ENCODE measurements at regions not wholly inside any gene's neighbourhood (a gene's known extent, or its start where the extent isn't known, plus 50 kb on each side); places are given as distances from the start of the nearest gene placed in this dataset.

GRCh38 chr2:42876326-42876751, 84.0 kb upstream of the HAAO start:
- no peak for TF ChIP-seq POLR2AphosphoS5 (IDR thresholded peaks at IDR 0.05; ENCODE audit: insufficient read depth, low read depth, low read length)
- no peak for TF ChIP-seq MAX (IDR thresholded peaks at IDR 0.05; ENCODE audit: insufficient read depth, insufficient read length)
- TF ChIP-seq CTCF (IDR thresholded peaks at IDR 0.05; ENCODE audit: extremely low read depth in 1 of 2, insufficient read depth in 1 of 2, low read depth in 1 of 2, low read length in 2 of 2), result no peak
- no peak for TF ChIP-seq GATA2 (IDR thresholded peaks at IDR 0.05; ENCODE audit: insufficient read depth, insufficient read length, low read depth, low read length)
- no peak for TF ChIP-seq FOS (IDR thresholded peaks at IDR 0.05; ENCODE audit: borderline replicate concordance, insufficient read depth, low read length)
- no peak for TF ChIP-seq EZH2 (IDR thresholded peaks at IDR 0.05; ENCODE audit: borderline replicate concordance, low read depth, low read length, severe bottlenecking)
- no peak for TF ChIP-seq POLR2A (IDR thresholded peaks at IDR 0.05; ENCODE audit: low read depth, low read length)
- TF ChIP-seq JUN (IDR thresholded peaks at IDR 0.05; ENCODE audit: borderline replicate concordance, insufficient read depth, insufficient read length, low read depth), result no peak
- TF ChIP-seq MYC (IDR thresholded peaks at IDR 0.05; ENCODE audit: low read depth, low read length), result no peak
- no peaks in the 10 kb centered on the region for H3K9me1 ChIP-seq (replicated peaks; ENCODE audit: control insufficient read depth, extremely low read depth, insufficient read depth, low read length)
- no peak overlapping the region for H3K4me3 ChIP-seq (replicated peaks in 1 of 3; ENCODE audit: insufficient read depth in 1 of 3, low read depth in 1 of 3, low read length in 3 of 3)
- H3K79me2 ChIP-seq (ENCODE audit: control insufficient read depth, insufficient read depth, low read length), result no peaks in the 10 kb centered on the region
- no peaks in the 10 kb centered on the region for H3K36me3 ChIP-seq (ENCODE audit: control insufficient read depth in 2 of 2, extremely low read depth in 1 of 2, insufficient read depth in 2 of 2, low read length in 2 of 2)
- FAIRE-seq (no peak), DNase-seq (ENCODE audit: low read depth, low spot score) (no peak)
- no peak overlapping the region for H2AFZ ChIP-seq (ENCODE audit: low read depth, low read length)
- BruUV-seq (replicated peaks), result no TSS peak
- no peaks in the 10 kb centered on the region for H3K27me3 ChIP-seq (ENCODE audit: control insufficient read depth in 2 of 2, insufficient read depth in 2 of 2, low read length in 2 of 2)
- CTCF ChIA-PET, result interaction anchor here (1.0 kb wide), 1 partner anchor 28 kb away, joined by 3 read pairs; no protein-coding TSS in a partner anchor
- intact Hi-C loops (cut with micrococcal nuclease) (no loop called here), dilution Hi-C loops (cut with MboI; ENCODE audit: extremely low pct_ligation_motif_present, low sequenced_read_pairs) (no loop called here)
- no peaks in the 10 kb centered on the region for H4K20me1 ChIP-seq (replicated peaks; ENCODE audit: control insufficient read depth, extremely low read depth, insufficient read depth, low read length)
- no peak overlapping the region for H3K4me2 ChIP-seq (ENCODE audit: insufficient read depth, low read length)
- POLR2A ChIA-PET, result no interaction called here
- peaks cover 40% of the 10 kb centered on the region for H3K4me1 ChIP-seq (ENCODE audit: control insufficient read depth, extremely low read depth, insufficient read depth, low read length)
- H3K9me3 ChIP-seq (replicated peaks; ENCODE audit: control insufficient read depth, insufficient read depth, low read length), result no peaks in the 10 kb centered on the region
- no peak overlapping the region for H3K27ac ChIP-seq (ENCODE audit: insufficient read depth, low read depth, low read length)
- H3K9ac ChIP-seq (replicated peaks; ENCODE audit: extremely low read depth, insufficient read depth, low read length), result no peak overlapping the region

All from endothelial cell of umbilical vein (primary cell).